ENCODE measurements at regions not wholly inside any gene's neighbourhood (a gene's known extent, or its start where the extent isn't known, plus 50 kb on each side); places are given as distances from the start of the nearest gene placed in this dataset.

GRCh38 chr17:65394811-65395472 is 166.5 kb downstream of the AXIN2 start:
- H4K5ac ChIP-seq (ENCODE audit: low read depth, low read length): no peak overlapping the region
- no peak overlapping the region for H3K14ac ChIP-seq (replicated peaks; ENCODE audit: low read depth, low read length)
- no peaks in the 10 kb centered on the region for H3K79me1 ChIP-seq (ENCODE audit: low read depth in 1 of 2, low read length in 2 of 2)
- no peak overlapping the region for H3K56ac ChIP-seq (ENCODE audit: extremely low read depth, insufficient read depth, low read length)
- no peak overlapping the region for H3K23ac ChIP-seq (ENCODE audit: low read depth, low read length)
- H3K9ac ChIP-seq (ENCODE audit: low read depth, low read length): no peak overlapping the region
- H3K4me1 ChIP-seq (ENCODE audit: control insufficient read depth, insufficient read depth, low read length): no peaks in the 10 kb centered on the region
- H2BK15ac ChIP-seq (ENCODE audit: low read depth, low read length): no peak overlapping the region
- H4K8ac ChIP-seq (ENCODE audit: low read depth in 2 of 2, low read length in 2 of 2): no peak overlapping the region
- no TSS peak for BruUV-seq (replicated peaks)
- ChIA-PET CTCF (no interaction called here), POLR2A (ENCODE audit: unreplicated experiment) (no interaction called here)
- no peak overlapping the region for H3K4me2 ChIP-seq (ENCODE audit: low read depth, low read length)
- no peak overlapping the region for H3K4me3 ChIP-seq (ENCODE audit: insufficient read depth, low read depth, low read length)
- H3K36me3 ChIP-seq (ENCODE audit: control insufficient read depth, insufficient read depth, low read length): no peaks in the 10 kb centered on the region
- no peak overlapping the region for H2AFZ ChIP-seq (replicated peaks; ENCODE audit: low read length, poor library complexity)
- peaks cover 9% of the 10 kb centered on the region for H3K27me3 ChIP-seq (ENCODE audit: control insufficient read depth, insufficient read depth, low read length)
- WGBS, 2 experiments (ENCODE audit: extremely low coverage in 2 of 2, insufficient read length in 1 of 2): 100% methylated on average over 1 of the region's 3 CpGs; no CpG with 5 or more reads in 1 of the 2 experiments
- H2AK9ac ChIP-seq (replicated peaks; ENCODE audit: low read depth, low read length, poor library complexity): no peak overlapping the region
- no peaks in the 10 kb centered on the region for H4K20me1 ChIP-seq (ENCODE audit: insufficient read depth, low read length)
- TF ChIP-seq FOS (IDR thresholded peaks at IDR 0.05; ENCODE audit: low read depth, low read length) (no peak), RCOR1 (IDR thresholded peaks at IDR 0.05; ENCODE audit: insufficient replicate concordance, low read length) (no peak), ELK1 (IDR thresholded peaks at IDR 0.05; ENCODE audit: borderline replicate concordance, low read depth, low read length) (no peak), RAD21 (IDR thresholded peaks at IDR 0.05; ENCODE audit: low read length) (no peak), POLR2A (IDR thresholded peaks at IDR 0.05; ENCODE audit: low read depth, low read length) (no peak), MAZ (IDR thresholded peaks at IDR 0.05; ENCODE audit: borderline replicate concordance, low read depth, low read length) (no peak), CHD1 (IDR thresholded peaks at IDR 0.05; ENCODE audit: low read depth, low read length) (no peak), MXI1 (IDR thresholded peaks at IDR 0.05; ENCODE audit: borderline replicate concordance, low read depth, low read length) (no peak), BHLHE40 (IDR thresholded peaks at IDR 0.05; ENCODE audit: low read depth, low read length) (no peak), RFX5 (IDR thresholded peaks at IDR 0.05; ENCODE audit: low read depth, low read length) (no peak), CEBPB (IDR thresholded peaks at IDR 0.05; ENCODE audit: low read depth, low read length) (no peak), SMC3 (IDR thresholded peaks at IDR 0.05; ENCODE audit: low read depth, low read length) (no peak), CTCF (conservative IDR thresholded peaks at IDR 0.05; ENCODE audit: low read depth, low read length) (no peak), MAFK (IDR thresholded peaks at IDR 0.05; ENCODE audit: low read depth, low read length) (no peak), USF2 (IDR thresholded peaks at IDR 0.05; ENCODE audit: low read depth, low read length) (no peak)
- no peak overlapping the region for H3K4ac ChIP-seq (ENCODE audit: low read depth, low read length)
- in situ Hi-C loops (cut with MboI; ENCODE audit: low sequenced_read_pairs): no loop called here
- no peak overlapping the region for H2BK120ac ChIP-seq (ENCODE audit: low read depth, low read length)
- no peak overlapping the region for H2AK5ac ChIP-seq (ENCODE audit: low read depth, low read length)
- H2BK5ac ChIP-seq (ENCODE audit: low read depth, low read length, poor library complexity, severe bottlenecking): no peak overlapping the region
- no peaks in the 10 kb centered on the region for H3K9me1 ChIP-seq (ENCODE audit: insufficient read depth, low read length)
- ATAC-seq (ENCODE audit: low read depth): no peak
- dilution Hi-C loops (cut with HindIII; ENCODE audit: low sequenced_read_pairs, unreplicated experiment): no loop called here
- intact Hi-C loops (cut with micrococcal nuclease): no loop called here
- DNase-seq: no peak
- no peak overlapping the region for H4K91ac ChIP-seq (ENCODE audit: insufficient read depth, low read depth, low read length)
- no peak overlapping the region for H3K27ac ChIP-seq (ENCODE audit: insufficient read depth, low read length)
- H3K9me3 ChIP-seq (ENCODE audit: control insufficient read depth, insufficient read depth, low read length): no peaks in the 10 kb centered on the region
- H2BK20ac ChIP-seq (ENCODE audit: low read depth, low read length): no peak overlapping the region
- no peak overlapping the region for H3K18ac ChIP-seq (ENCODE audit: low read depth, low read length)

Measured in IMR-90 (cell line).